ENCODE measurements at regions not wholly inside any gene's neighbourhood (a gene's known extent, or its start where the extent isn't known, plus 50 kb on each side); places are given as distances from the start of the nearest gene placed in this dataset.

- DNase-seq (ENCODE audit: low read depth): no peak
Observed at GRCh38 chr17:5694551-5694950, 110.2 kb upstream of the NLRP1 start.

- no peak for DNase-seq (ENCODE audit: low read depth)
Observed at GRCh38 chr17:5695480-5695879, 111.2 kb upstream of the NLRP1 start.

- DNase-seq (ENCODE audit: low read depth): no peak
Observed at GRCh38 chr17:5698959-5699358, 114.7 kb upstream of the NLRP1 start.

- DNase-seq (ENCODE audit: low read depth): no peak
Observed at GRCh38 chr17:5699814-5700213, 115.5 kb upstream of the NLRP1 start.

- DNase-seq (ENCODE audit: low read depth): no peak
Observed at GRCh38 chr17:5700745-5701144, 116.4 kb upstream of the NLRP1 start.

- DNase-seq (ENCODE audit: low read depth): no peak
Observed at GRCh38 chr17:5701381-5701780, 117.1 kb upstream of the NLRP1 start.

- DNase-seq (ENCODE audit: low read depth): no peak
Observed at GRCh38 chr17:5702951-5703510, 118.7 kb upstream of the NLRP1 start.

- no peak for DNase-seq (ENCODE audit: low read depth)
Observed at GRCh38 chr17:5703736-5704135, 119.4 kb upstream of the NLRP1 start.

GRCh38 chr17:5705081-5705875 is 121.0 kb upstream of the NLRP1 start:
- no peak for DNase-seq (ENCODE audit: low read depth)

GRCh38 chr17:5705876-5706576 is 121.7 kb upstream of the NLRP1 start:
- no peak for DNase-seq (ENCODE audit: low read depth)

- DNase-seq (ENCODE audit: low read depth): peak; percentile 51
Observed at GRCh38 chr17:5706577-5707210, 122.4 kb upstream of the NLRP1 start.

- DNase-seq (ENCODE audit: low read depth): no peak
Observed at GRCh38 chr17:5707482-5707881, 123.2 kb upstream of the NLRP1 start.

GRCh38 chr17:5708344-5708743 is 124.0 kb upstream of the NLRP1 start:
- no peak for DNase-seq (ENCODE audit: low read depth)

- DNase-seq (ENCODE audit: low read depth): no peak
Observed at GRCh38 chr17:5711344-5711743, 127.0 kb upstream of the NLRP1 start.

- no peak for DNase-seq (ENCODE audit: low read depth)
Observed at GRCh38 chr17:5714993-5715392, 130.7 kb upstream of the NLRP1 start.

GRCh38 chr17:5715478-5715877 is 131.2 kb upstream of the NLRP1 start:
- no peak for DNase-seq (ENCODE audit: low read depth)

- no peak for DNase-seq (ENCODE audit: low read depth)
Observed at GRCh38 chr17:5718726-5719125, 134.4 kb upstream of the NLRP1 start.

- no peak for DNase-seq (ENCODE audit: low read depth)
Observed at GRCh38 chr17:5719976-5720375, 135.7 kb upstream of the NLRP1 start.

GRCh38 chr17:5730373-5730772 is 146.1 kb upstream of the NLRP1 start:
- DNase-seq (ENCODE audit: low read depth): no peak

GRCh38 chr17:5740937-5741336 is 156.6 kb upstream of the NLRP1 start:
- DNase-seq (ENCODE audit: low read depth): no peak

- no peak for DNase-seq (ENCODE audit: low read depth)
Observed at GRCh38 chr17:5741810-5742209, 157.5 kb upstream of the NLRP1 start.

GRCh38 chr17:5745111-5745813 is 161.0 kb upstream of the NLRP1 start:
- DNase-seq (ENCODE audit: low read depth): no peak
